K562 (cell line): ENCODE measurements at regions not wholly inside any gene's neighbourhood (a gene's known extent, or its start where the extent isn't known, plus 50 kb on each side); places are given as distances from the start of the nearest gene placed in this dataset.
A peak's percentile ranks its signal among the peaks of the same experiment; 100 is the strongest.

Source experiments
- ATAC-seq: fragments of 200-7000 bp; cut with Tn5 transposase; 3 replicates; pipeline ENCODE4 v1.9.1; 2020; ENCODE audit warnings: moderate library complexity
- BruUV-seq: library from RNA; stranded (reverse); fragments of 400-500 nt; replicated peaks from 2 replicates; lab custom pipeline; 2021; lab: Mats Ljungman, UMichigan
- CTCF ChIA-PET: fragments of 300-600 bp; formaldehyde crosslinking; extraction: SDS; loops from one replicate; lab custom pipeline; 2021; ENCODE audit warnings: low intra/inter-chr PET ratio; lab: Yijun Ruan, JAX
- POLR2A ChIA-PET: fragments of 300-600, 350-650 bp; sonication (Branson Sonifier 250); formaldehyde crosslinking; extraction: SDS; loops from one replicate; lab custom pipeline; 2021; ENCODE audit warnings: antibody characterized with exemption, inconsistent platforms; lab: Yijun Ruan, JAX
- DNase-seq, 4 experiments: peaks; one replicate each; pipeline versions ENCODE4 v3.0.0 to v3.0.0-alpha.2; 2011 to 2018; ENCODE audit warnings: low spot score in 3 of 4, mixed read lengths in 3 of 4; ENCODE audit errors: extremely low read depth in 1 of 4
- FAIRE-seq: peaks from 2 replicates; lab custom pipeline; 2011; peaks lifted over from hg19 to GRCh38; lab: Jason Lieb, UNC
- H2AFZ ChIP-seq: 2 replicates; pipeline ENCODE4 v1.6.0; 2011; ENCODE audit warnings: low read depth, low read length, control low read depth, inconsistent platforms
- H3K27ac ChIP-seq: fragments of 200-600 bp; 3 replicates; pipeline ENCODE4 v1.8.0; 2011; ENCODE audit warnings: low read depth, mild to moderate bottlenecking, control low read depth, inconsistent platforms, low read length, moderate library complexity, mixed read lengths; ENCODE audit errors: extremely low read depth
- H3K27me3 ChIP-seq, 2 experiments: fragments of 300-600 bp in 1 of 2; 2 replicates in 1 of 2; 3 replicates in 1 of 2; pipeline versions ENCODE4 v1.6.0 to v1.8.0; 2011; ENCODE audit warnings: inconsistent platforms in 2 of 2, low read length in 2 of 2, mild to moderate bottlenecking in 1 of 2, mixed read lengths in 1 of 2, moderate library complexity in 1 of 2; ENCODE audit not compliant: control insufficient read depth in 2 of 2, insufficient read depth in 2 of 2
- H3K36me3 ChIP-seq: fragments of 300-600 bp; 3 replicates; pipeline ENCODE4 v1.8.0; 2011; ENCODE audit warnings: mild to moderate bottlenecking, low read length, inconsistent platforms; ENCODE audit not compliant: control insufficient read depth, insufficient read depth
- H3K4me1 ChIP-seq, 2 experiments: fragments of 200-600 bp in 1 of 2; replicated peaks in 1 of 2; 2 replicates in 1 of 2; 3 replicates in 1 of 2; pipeline versions ENCODE4 v1.5.1 to v1.8.0; 2011; ENCODE audit warnings: inconsistent platforms in 2 of 2, low read length in 2 of 2, mild to moderate bottlenecking in 1 of 2, mixed read lengths in 1 of 2, moderate library complexity in 1 of 2; ENCODE audit not compliant: control insufficient read depth in 2 of 2, insufficient read depth in 2 of 2
- H3K4me2 ChIP-seq: 2 replicates; pipeline ENCODE4 v1.6.1; 2011; ENCODE audit warnings: low read length, control low read depth, inconsistent platforms, mixed read lengths; ENCODE audit not compliant: insufficient read depth
- H3K4me3 ChIP-seq: fragments of 200-600 bp; sonication (generic), shearing (Covaris generic); 2 replicates; pipeline ENCODE4 v1.5.1; 2016; ENCODE audit warnings: control low read depth, inconsistent platforms
- H3K79me2 ChIP-seq: fragments of 200-600 bp; 3 replicates; pipeline ENCODE4 v1.8.0; 2011; ENCODE audit warnings: low read length, inconsistent platforms; ENCODE audit not compliant: control insufficient read depth, insufficient read depth
- H3K9ac ChIP-seq, 2 experiments: 2 replicates each; pipeline versions ENCODE4 v1.6.0 to v1.6.1; 2011; ENCODE audit warnings: low read depth in 2 of 2, low read length in 2 of 2, control low read depth in 1 of 2, inconsistent platforms in 1 of 2, mild to moderate bottlenecking in 1 of 2, mixed read lengths in 1 of 2; ENCODE audit not compliant: insufficient read depth in 1 of 2
- H3K9me1 ChIP-seq: one replicate; pipeline ENCODE4 v1.6.0; 2011; ENCODE audit warnings: inconsistent platforms, mild to moderate bottlenecking, low read length, moderate library complexity; ENCODE audit not compliant: control insufficient read depth, insufficient read depth
- H3K9me3 ChIP-seq: replicated peaks from 2 replicates; pipeline ENCODE4 v1.5.1; 2011; ENCODE audit warnings: low read depth, low read length, inconsistent platforms; ENCODE audit not compliant: control insufficient read depth, insufficient read depth
- H4K20me1 ChIP-seq: replicated peaks from 2 replicates; pipeline ENCODE4 v1.6.1; 2011; ENCODE audit warnings: low read length, inconsistent platforms, mixed read lengths; ENCODE audit not compliant: control insufficient read depth, insufficient read depth
- ARID1B ChIP-seq: fragments of 450-650 bp; IDR thresholded peaks from 2 replicates; pipeline ENCODE4 v1.6.1; 2016; ENCODE audit warnings: antibody characterized with exemption, mild to moderate bottlenecking, inconsistent platforms
- CBFA2T2 ChIP-seq: fragments of 450-650 bp; conservative IDR thresholded peaks from 2 replicates; pipeline ENCODE4 v1.6.1; 2017; ENCODE audit warnings: mild to moderate bottlenecking
- DPF2 ChIP-seq: fragments of 450-650 bp; IDR thresholded peaks from 2 replicates; pipeline ENCODE4 v1.6.1; 2016
- FOXP4 ChIP-seq: sonication (generic); formaldehyde crosslinking; IDR thresholded peaks from 2 replicates; pipeline ENCODE4 v1.8.0; 2022; ENCODE audit warnings: mild to moderate bottlenecking, missing genetic modification reagents, borderline replicate concordance
- MCM3 ChIP-seq: fragments of 450-650 bp; IDR thresholded peaks from 2 replicates; pipeline ENCODE4 v1.6.1; 2016
- NFE2 ChIP-seq: IDR thresholded peaks from 2 replicates; pipeline ENCODE4 v1.6.1; 2014; ENCODE audit warnings: antibody characterized with exemption, low read depth
- PHF8 ChIP-seq: fragments of 200-600 bp; sonication (generic); IDR thresholded peaks from 2 replicates; pipeline ENCODE4 v1.6.1; 2012; ENCODE audit warnings: mixed run types, mild to moderate bottlenecking, inconsistent platforms, low read length, moderate library complexity, borderline replicate concordance
- POLR2G ChIP-seq: fragments of 200-400 bp; formaldehyde crosslinking; IDR thresholded peaks from 2 replicates; pipeline ENCODE4 v1.6.1; 2017; ENCODE audit warnings: low read depth, mild to moderate bottlenecking, antibody characterized with exemption, low read length, moderate library complexity
- POLR3A ChIP-seq: IDR thresholded peaks from 2 replicates; pipeline ENCODE4 v1.6.1; 2011; ENCODE audit warnings: borderline replicate concordance, mild to moderate bottlenecking, moderate library complexity; ENCODE audit not compliant: insufficient read length, insufficient read depth; ENCODE audit errors: extremely low read depth
- RBFOX2 ChIP-seq: fragments of 200-400 bp; formaldehyde crosslinking; IDR thresholded peaks from 2 replicates; pipeline ENCODE4 v1.6.1; 2017; ENCODE audit warnings: low read depth, mild to moderate bottlenecking, low read length, moderate library complexity
- TCF3 ChIP-seq: sonication (generic); formaldehyde crosslinking; IDR thresholded peaks from 2 replicates; pipeline ENCODE4 v1.4.0; 2020; ENCODE audit warnings: mild to moderate bottlenecking, missing genetic modification reagents
- TFAP4 ChIP-seq: sonication (generic); formaldehyde crosslinking; IDR thresholded peaks from 2 replicates; pipeline ENCODE4 v1.8.0; 2022; ENCODE audit warnings: missing genetic modification reagents, mild to moderate bottlenecking, moderate library complexity, borderline replicate concordance
- ZNF121 ChIP-seq: sonication (generic); formaldehyde crosslinking; conservative IDR thresholded peaks from 2 replicates; pipeline ENCODE4 v1.8.0; 2022; ENCODE audit warnings: missing genetic modification reagents
- ZNF239 ChIP-seq: fragments of 250-450 bp; sonication (Bioruptor Pico); IDR thresholded peaks from 2 replicates; pipeline ENCODE4 v1.4.0; 2020; ENCODE audit warnings: mild to moderate bottlenecking
- ZNF398 ChIP-seq: fragments of 250-450 bp; sonication (Bioruptor Pico); IDR thresholded peaks from 2 replicates; pipeline ENCODE4 v1.8.0; 2021; ENCODE audit warnings: moderate library complexity, mild to moderate bottlenecking, inconsistent platforms
- ZNF76 ChIP-seq: fragments of 250-450 bp; sonication (Bioruptor Pico); IDR thresholded peaks from 2 replicates; pipeline ENCODE4 v1.4.0; 2020; ENCODE audit warnings: mild to moderate bottlenecking, moderate library complexity, borderline replicate concordance
- WGBS: fragments of 100-300 bp; shearing (Covaris generic); methylation state at CpG from one replicate; pipeline ENCODE4 v1.1.6; 2016; ENCODE audit warnings: low coverage, mixed read lengths; ENCODE audit not compliant: insufficient coverage; ENCODE audit errors: missing lambda C conversion rate; 5-methylcytosine and 5-hydroxymethylcytosine counted together
- in situ Hi-C: fragments of 300-500 bp; cut with MboI; formaldehyde crosslinking; loops from 4 replicates; pipeline ENCODE4 v1.15.0; 2018; ENCODE audit warnings: inconsistent platforms, mixed read lengths
- intact Hi-C: fragments of 100-400 bp; cut with micrococcal nuclease; formaldehyde crosslinking; loops from 2 replicates; pipeline ENCODE4 v1.14.2; 2022

- H3K27me3 ChIP-seq: no peaks in the 10 kb centered on the region
- WGBS: 8% methylated on average over 34 of the region's 45 CpGs
- no peaks in the 10 kb centered on the region for H4K20me1 ChIP-seq
- no peaks in the 10 kb centered on the region for H3K36me3 ChIP-seq
- H3K79me2 ChIP-seq: no peaks in the 10 kb centered on the region
- DNase-seq: peak in 3 of 4 experiments; percentile 5 to 66 (median 26)
- POLR2A ChIA-PET: interaction anchor here (0.7 kb wide), 1 partner anchor 141 kb away, joined by 3 read pairs; no protein-coding TSS in a partner anchor
- FAIRE-seq: peak; percentile 74
- no peaks in the 10 kb centered on the region for H3K9me3 ChIP-seq
- ATAC-seq: peak; percentile 96
- peak overlapping the region; percentile 29 for H3K4me3 ChIP-seq
- peak overlapping the region in 1 of 2 experiments; percentile 83; a peak in 2 of 4 replicates for H3K9ac ChIP-seq
- H3K27ac ChIP-seq: peak overlapping the region; percentile 48; the same call in 1 of the 3 replicates
- CTCF ChIA-PET: no interaction called here
- no TSS peak for BruUV-seq
- H3K4me2 ChIP-seq: peak overlapping the region; percentile 79
- peak overlapping the region; percentile 91 for H2AFZ ChIP-seq
- intact Hi-C loops (no loop called here), in situ Hi-C loops (no loop called here)
- peaks cover 0 to 10% of the 10 kb centered on the region in 2 experiments; a peak in 3 of 5 replicates for H3K4me1 ChIP-seq
- no peaks in the 10 kb centered on the region for H3K9me1 ChIP-seq
- peak; percentile 11; the same call in 1 of the 2 replicates for TF ChIP-seq TFAP4
- TF ChIP-seq RBFOX2: peak; percentile 58
- no peak for TF ChIP-seq ZNF398 (CRISPR knock-in tag)
- TF ChIP-seq ZNF239: no peak
- TF ChIP-seq TCF3: 0 out of 2 replicates have a peak, but pooled peaks have one; percentile 12
- TF ChIP-seq PHF8: peak; percentile 23; the same call in 1 of the 2 replicates
- TF ChIP-seq DPF2: 0 out of 2 replicates have a peak, but pooled peaks have one; percentile 34
- TF ChIP-seq POLR2G: peak; percentile 36; the same call in 1 of the 2 replicates
- no peak for TF ChIP-seq MCM3
- peak; percentile 44 for TF ChIP-seq CBFA2T2
- no peak for TF ChIP-seq ZNF121 (CRISPR knock-in tag)
- TF ChIP-seq ARID1B: peak; percentile 46
- no peak for TF ChIP-seq POLR3A
- TF ChIP-seq FOXP4 (CRISPR knock-in tag): no peak
- no peak for TF ChIP-seq NFE2
- TF ChIP-seq ZNF76 (CRISPR knock-in tag): no peak
Observed at GRCh38 chr4:67151376-67152343, 393.6 kb downstream of the CENPC start.
